GM19397 (cell line): ENCODE measurements at regions not wholly inside any gene's neighbourhood (a gene's known extent, or its start where the extent isn't known, plus 50 kb on each side); places are given as distances from the start of the nearest gene placed in this dataset.

Source experiments
- ATAC-seq: cut with Tn5 transposase; IDR thresholded peaks from one replicate; pipeline ENCODE4 v1.9.1; 2021; ENCODE audit warnings: mild to moderate bottlenecking, moderate library complexity; ENCODE audit not compliant: unreplicated experiment

GRCh38 chr4:177568931-177569330 lies 126.7 kb upstream of the AGA start:
- no peak for ATAC-seq

- no peak for ATAC-seq
Measured at GRCh38 chr4:177569434-177569833, 127.2 kb upstream of the AGA start.

- no peak for ATAC-seq
Measured at GRCh38 chr4:177573507-177573906, 131.3 kb upstream of the AGA start.

GRCh38 chr4:177574446-177574845 lies 132.2 kb upstream of the AGA start:
- no peak for ATAC-seq

- no peak for ATAC-seq
Measured at GRCh38 chr4:177579649-177580048, 137.4 kb upstream of the AGA start.

GRCh38 chr4:177582992-177583391 lies 140.8 kb upstream of the AGA start:
- ATAC-seq, result no peak

- no peak for ATAC-seq
Measured at GRCh38 chr4:177587989-177588388, 145.8 kb upstream of the AGA start.

GRCh38 chr4:177595386-177595785 lies 153.1 kb upstream of the AGA start:
- ATAC-seq, result no peak

- ATAC-seq, result no peak
Measured at GRCh38 chr4:177596035-177596434, 153.8 kb upstream of the AGA start.

- no peak for ATAC-seq
Measured at GRCh38 chr4:177596991-177597390, 154.8 kb upstream of the AGA start.

GRCh38 chr4:177605252-177605651 lies 163.0 kb upstream of the AGA start:
- ATAC-seq, result no peak

- no peak for ATAC-seq
Measured at GRCh38 chr4:177607111-177607573, 164.9 kb upstream of the AGA start.

GRCh38 chr4:177611974-177612664 lies 169.9 kb upstream of the AGA start:
- no peak for ATAC-seq

GRCh38 chr4:177612684-177613083 lies 170.4 kb upstream of the AGA start:
- no peak for ATAC-seq

- ATAC-seq, result no peak
Measured at GRCh38 chr4:177632481-177632880, 190.2 kb upstream of the AGA start.

GRCh38 chr4:177638871-177639270 lies 196.6 kb upstream of the AGA start:
- no peak for ATAC-seq

GRCh38 chr4:177640864-177641263 lies 198.6 kb upstream of the AGA start:
- no peak for ATAC-seq

- no peak for ATAC-seq
Measured at GRCh38 chr4:177660223-177660622, 218.0 kb upstream of the AGA start.

- no peak for ATAC-seq
Measured at GRCh38 chr4:177667687-177668086, 225.4 kb upstream of the AGA start.

- no peak for ATAC-seq
Measured at GRCh38 chr4:177671387-177671786, 229.2 kb upstream of the AGA start.

GRCh38 chr4:177671845-177672244 lies 229.6 kb upstream of the AGA start:
- no peak for ATAC-seq

GRCh38 chr4:177673985-177674489 lies 231.8 kb upstream of the AGA start:
- ATAC-seq, result no peak

- ATAC-seq, result no peak
Measured at GRCh38 chr4:177680308-177680707, 238.1 kb upstream of the AGA start.
